CD4-positive, alpha-beta T cell treated with Interleukin-12 subunit alpha and Interleukin-12 subunit beta, for 1 hour (primary cell): ENCODE measurements at regions not wholly inside any gene's neighbourhood (a gene's known extent, or its start where the extent isn't known, plus 50 kb on each side); places are given as distances from the start of the nearest gene placed in this dataset.

Experiments
- DNase-seq: peaks from one replicate; pipeline ENCODE4 v3.0.0-alpha.2; 2020

- DNase-seq, result no peak
Observed at GRCh38 chr1:34331020-34331926, 154.6 kb downstream of the C1orf94 start.

GRCh38 chr1:34332996-34333395 lies 156.3 kb downstream of the C1orf94 start:
- no peak for DNase-seq

DNA sequence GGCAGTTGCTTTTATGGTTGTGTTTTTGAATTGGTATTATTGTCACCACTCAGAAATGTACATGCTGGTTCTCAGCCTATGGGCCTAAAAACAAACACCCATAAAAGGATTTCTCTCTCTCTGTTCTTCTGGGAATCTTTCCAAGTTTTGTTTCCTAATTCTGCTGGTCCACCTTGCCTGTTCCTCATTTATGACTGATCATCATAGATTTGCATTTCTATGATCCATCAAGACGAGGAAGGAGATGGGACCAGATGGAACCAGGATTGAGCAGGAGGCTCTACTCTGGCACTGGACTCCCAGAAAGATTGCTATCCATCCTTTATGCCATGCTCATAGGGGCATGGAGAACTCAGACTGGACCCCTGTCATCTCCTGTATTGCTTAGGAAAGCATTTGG lies 162.2 kb downstream of the C1orf94 start:
- no peak for DNase-seq

DNA sequence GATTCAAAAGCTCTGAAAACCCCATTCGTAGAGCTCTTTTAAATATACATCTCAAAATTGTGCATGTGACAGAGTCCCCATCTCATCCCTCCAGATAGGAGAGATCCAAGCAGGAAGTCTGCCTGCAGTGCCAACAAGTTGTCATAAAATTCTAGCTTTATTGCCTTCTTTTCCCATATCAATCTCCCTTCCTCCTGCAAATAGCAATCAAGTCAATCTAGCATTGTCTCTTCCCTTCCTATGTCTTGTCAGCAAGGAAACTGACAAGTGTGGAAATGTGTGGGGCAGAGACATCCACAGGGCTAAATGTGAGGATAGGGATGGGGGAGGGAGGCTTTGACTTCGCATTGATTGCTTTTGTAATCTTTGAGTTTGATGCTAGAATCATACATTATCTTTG lies 165.2 kb downstream of the C1orf94 start:
- DNase-seq, result no peak

- no peak for DNase-seq
Observed at GRCh38 chr1:34342334-34342733, 165.6 kb downstream of the C1orf94 start.

DNA sequence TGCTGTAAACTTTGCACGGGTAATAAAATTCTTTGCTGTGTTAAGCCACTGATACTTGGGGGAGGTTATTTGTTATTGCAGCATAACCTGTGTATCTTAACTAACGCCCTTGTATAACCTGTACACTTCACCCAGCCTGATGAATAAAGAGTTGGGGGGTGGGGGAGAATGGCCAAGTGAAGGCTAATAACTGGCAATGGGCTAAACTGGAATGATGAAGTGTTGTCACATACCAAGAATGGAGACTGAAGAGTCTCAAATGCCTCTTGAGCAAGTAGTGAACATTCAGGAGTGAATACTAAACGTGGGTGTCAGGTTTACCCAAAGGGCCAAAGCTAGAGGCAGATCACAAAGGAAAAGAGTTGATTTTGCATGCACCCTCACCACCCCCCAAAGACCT lies 169.4 kb downstream of the C1orf94 start:
- no peak for DNase-seq

DNA sequence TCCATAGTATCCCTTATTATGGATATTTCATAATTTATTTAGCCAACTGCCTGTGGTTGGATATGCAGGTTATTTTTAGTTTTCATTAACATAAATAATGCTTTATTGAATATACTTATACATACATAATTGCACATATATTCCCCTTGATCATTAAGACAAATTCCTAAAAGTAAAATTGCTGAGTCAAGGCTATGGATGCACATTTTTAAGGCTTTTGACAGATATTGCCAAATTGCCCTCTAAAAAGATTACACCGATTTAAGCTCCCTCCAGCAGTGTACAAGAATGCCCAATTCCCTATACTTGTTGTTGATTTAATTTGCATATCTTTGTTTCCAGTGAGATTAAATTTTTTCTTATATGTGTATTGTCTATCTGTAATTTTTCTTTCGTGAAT lies 176.7 kb downstream of the C1orf94 start:
- no peak for DNase-seq

DNA sequence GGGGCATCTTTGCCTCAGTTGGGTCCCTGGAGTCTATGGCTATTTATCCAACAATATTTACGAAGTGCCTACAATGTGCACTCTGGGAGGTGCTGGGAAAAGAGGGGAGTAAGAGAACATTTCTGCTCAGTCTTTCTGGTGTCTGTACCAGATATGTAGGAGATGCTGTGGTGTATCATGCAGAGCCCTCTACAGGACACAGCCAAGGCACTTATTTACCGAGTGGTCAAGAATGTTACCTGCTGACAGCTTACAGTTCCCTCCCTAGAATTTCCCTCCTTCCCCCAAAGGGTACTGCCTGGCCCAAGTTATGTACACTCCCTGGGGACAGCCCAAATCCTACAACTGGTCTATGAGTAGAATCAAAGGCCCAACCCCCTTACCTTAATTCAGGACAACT lies 177.7 kb downstream of the C1orf94 start:
- no peak for DNase-seq

DNA sequence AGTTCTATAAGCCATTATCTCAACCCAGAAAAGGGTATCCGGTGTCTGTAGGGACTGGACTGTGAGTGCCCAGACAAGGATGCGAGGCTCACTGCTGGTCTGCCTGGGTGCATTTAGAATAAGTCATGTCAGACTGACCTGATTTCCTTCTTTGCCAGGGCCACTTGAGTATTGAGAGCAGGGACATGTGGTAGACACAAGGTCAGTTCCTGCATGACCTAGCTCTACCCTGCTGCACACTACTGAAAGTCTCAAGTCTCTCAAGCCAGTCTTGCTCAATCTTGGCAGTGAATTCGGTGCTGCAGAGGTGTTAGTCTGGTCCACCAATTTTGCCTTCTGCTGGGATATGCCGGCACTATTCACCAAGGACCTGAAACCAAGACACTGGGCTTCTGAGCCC lies 180.1 kb downstream of the C1orf94 start:
- DNase-seq, result no peak

DNA sequence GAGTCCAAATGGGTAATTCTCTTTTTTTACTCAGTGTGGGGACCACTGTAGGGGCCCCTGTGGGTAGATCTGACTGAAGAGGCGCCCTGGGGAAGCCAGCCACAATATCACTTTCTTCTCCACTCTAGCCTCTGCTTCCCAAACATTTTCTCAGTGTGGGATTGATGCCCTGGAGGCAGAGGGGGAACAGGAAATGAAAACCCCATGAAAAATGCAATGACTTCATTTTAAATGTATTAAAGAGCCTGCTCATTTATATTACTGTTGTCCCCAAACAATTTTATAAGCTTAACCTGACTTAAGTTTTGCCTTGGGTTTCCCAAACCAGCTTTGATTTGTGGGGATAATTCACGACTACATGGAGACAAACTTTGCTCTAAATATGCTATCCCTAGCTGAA lies 181.9 kb downstream of the C1orf94 start:
- DNase-seq, result no peak

DNA sequence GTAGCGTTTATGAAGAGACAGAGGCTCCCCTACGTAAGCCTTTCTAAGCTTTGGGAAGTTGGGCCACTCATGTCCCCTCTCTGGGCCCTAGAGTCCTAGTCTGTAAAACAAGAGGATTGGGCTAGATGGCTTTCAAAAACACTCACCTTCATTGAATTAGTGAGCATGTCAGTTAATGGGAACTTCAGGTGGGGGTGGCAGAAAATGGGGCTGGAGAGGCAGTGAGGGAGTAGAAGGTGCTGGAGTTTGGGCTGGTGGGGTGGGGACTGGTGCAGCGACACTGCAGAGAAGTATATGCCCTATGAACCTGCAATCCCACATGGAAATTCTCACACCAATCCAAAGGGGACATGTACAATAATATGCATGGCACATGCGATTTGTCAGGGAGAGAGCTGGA lies 182.7 kb downstream of the C1orf94 start:
- no peak for DNase-seq

GRCh38 chr1:34360574-34360973 lies 183.9 kb downstream of the C1orf94 start:
- DNase-seq, result no peak

DNA sequence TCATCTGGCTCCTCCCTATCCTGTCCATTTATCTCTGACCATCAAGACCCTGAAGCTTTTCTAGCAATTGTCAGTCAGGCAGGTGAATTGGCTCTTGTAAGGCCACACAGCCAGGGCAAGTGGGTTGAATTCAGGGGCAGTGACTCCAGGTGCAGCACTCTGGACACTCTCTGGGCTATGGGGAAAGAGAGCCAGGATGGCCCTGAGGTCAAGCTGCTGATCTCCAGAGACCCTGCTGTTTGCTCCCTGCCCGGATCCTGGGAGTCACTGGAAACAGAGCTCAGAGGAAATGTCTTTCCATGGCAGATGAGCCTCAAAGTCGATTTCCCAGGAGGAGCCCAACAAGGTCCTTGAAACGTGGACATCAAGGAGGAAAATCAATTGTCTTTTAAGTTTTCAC lies 184.4 kb downstream of the C1orf94 start:
- DNase-seq, result no peak

- no peak for DNase-seq
Observed at GRCh38 chr1:34361781-34362357, 185.2 kb downstream of the C1orf94 start.

- DNase-seq, result no peak
Observed at GRCh38 chr1:34362949-34363348, 186.2 kb downstream of the C1orf94 start.

DNA sequence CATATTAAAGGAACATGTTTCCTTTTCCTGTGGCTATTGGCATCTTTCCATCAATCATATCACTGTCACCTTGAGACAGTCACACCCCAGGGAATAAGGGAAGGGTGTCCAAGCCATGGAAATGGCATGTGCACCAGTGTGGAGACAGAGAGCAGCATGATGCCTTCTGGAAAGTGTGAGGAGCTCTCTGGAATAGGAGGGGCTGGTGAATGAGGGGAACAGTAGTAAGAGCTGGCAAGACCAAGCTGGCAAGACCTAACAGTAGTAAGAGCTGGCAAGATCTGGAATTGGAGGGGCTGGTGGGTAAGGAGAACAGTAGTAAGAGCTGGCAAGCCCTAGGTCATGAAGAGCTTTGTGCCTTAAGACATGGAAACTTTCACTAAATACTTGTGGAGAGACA lies 186.7 kb downstream of the C1orf94 start:
- no peak for DNase-seq

GRCh38 chr1:34363915-34364314 lies 187.2 kb downstream of the C1orf94 start:
- no peak for DNase-seq

GRCh38 chr1:34364376-34364775 lies 187.7 kb downstream of the C1orf94 start:
- DNase-seq, result no peak

- DNase-seq, result no peak
Observed at GRCh38 chr1:34365295-34365694, 188.6 kb downstream of the C1orf94 start.

- DNase-seq, result no peak
Observed at GRCh38 chr1:34366875-34367624, 190.3 kb downstream of the C1orf94 start.

DNA sequence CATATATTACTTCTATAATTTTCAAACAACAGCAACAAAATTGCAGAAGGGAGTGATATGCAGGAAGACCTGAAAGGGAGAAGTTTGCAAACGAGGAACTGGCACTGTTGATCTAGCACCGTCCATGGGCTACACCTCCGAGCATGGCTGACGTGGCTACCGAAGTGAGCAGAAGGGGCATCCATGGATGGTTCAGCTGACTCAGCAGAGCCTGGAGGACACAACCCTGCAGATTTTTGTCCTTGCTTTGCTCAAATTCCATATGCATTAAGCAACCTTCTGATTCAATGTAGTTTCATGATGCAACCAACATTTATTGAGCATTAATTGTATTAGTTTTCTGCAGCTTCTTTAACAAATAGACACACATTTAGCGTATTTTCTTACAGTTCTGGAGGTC lies 191.2 kb downstream of the C1orf94 start:
- no peak for DNase-seq

DNA sequence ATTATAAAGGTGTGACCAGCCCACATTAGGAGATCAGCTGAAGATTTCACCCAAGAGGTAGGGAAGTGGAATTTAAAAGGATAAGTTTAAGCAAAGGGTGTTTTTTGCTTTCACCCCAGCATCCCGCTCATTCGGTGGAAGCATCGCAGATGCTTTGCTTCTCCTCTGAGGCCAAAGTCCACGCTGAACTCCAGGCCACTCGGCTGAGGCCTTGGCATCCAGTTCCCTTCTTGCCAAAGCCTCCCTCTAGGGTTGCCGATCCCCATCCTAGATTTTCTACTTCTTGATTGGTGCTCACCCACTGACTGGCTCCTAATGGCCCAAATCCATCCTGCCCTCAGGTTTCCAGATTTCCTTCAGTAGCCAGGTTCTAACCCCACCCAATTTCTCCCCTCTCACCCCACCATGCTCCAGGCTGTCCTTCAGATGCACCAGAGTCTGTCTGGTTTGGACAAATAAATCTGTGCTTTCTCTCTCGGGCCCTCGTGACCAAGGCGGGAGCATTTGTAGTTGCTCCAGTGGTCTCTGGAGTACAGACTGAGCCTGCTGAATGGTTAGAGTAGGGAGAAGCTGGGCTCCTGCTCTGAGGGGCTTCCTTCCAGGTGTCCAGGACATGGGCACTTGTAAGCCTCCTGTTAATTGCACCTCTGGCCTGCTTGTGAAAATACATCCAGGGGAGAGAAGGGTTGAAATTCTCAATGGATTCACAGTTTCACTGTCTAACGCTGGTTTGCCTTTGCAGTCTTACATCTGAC lies 193.2 kb downstream of the C1orf94 start:
- DNase-seq, result no peak

DNA sequence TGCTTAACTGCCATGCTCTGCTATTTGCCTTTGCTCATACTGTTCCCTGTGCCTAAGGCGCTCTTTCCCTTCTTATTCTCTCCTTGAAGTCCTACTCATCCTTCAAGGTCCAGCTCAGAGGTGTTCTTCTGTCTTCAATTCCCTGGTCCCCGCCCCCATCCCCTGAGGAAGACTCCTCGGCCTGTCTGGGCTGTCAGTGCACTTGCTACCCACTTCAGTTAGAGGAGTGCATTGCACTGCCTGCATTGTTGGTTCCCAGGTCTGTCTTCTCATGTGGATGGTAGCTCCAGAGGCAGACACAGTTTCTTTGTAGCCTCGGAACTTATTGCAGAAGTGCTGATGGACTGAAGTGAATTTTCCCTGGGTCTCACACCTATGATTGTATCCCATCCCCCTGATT lies 194.0 kb downstream of the C1orf94 start:
- no peak for DNase-seq
